GM21367 (cell line): ENCODE measurements at regions not wholly inside any gene's neighbourhood (a gene's known extent, or its start where the extent isn't known, plus 50 kb on each side); places are given as distances from the start of the nearest gene placed in this dataset.
A peak's percentile ranks its signal among the peaks of the same experiment; 100 is the strongest.

Source experiments
- ATAC-seq: cut with Tn5 transposase; IDR thresholded peaks from one replicate; pipeline ENCODE4 v1.9.1; 2021; ENCODE audit not compliant: unreplicated experiment

- ATAC-seq = no peak
Observed at GRCh38 chr13:78029901-78030300, 111.3 kb upstream of the EDNRB start.

- ATAC-seq = no peak
Observed at GRCh38 chr13:78028960-78029359, 110.3 kb upstream of the EDNRB start.

GRCh38 chr13:78024996-78025395, 106.4 kb upstream of the EDNRB start:
- no peak for ATAC-seq

- peak; percentile 100 for ATAC-seq
Observed at GRCh38 chr13:78022164-78022877, 103.7 kb upstream of the EDNRB start.

GRCh38 chr13:78020861-78021260, 102.2 kb upstream of the EDNRB start:
- no peak for ATAC-seq

- ATAC-seq = no peak
Observed at GRCh38 chr13:78015782-78016181, 97.2 kb upstream of the EDNRB start.

- ATAC-seq = no peak
Observed at GRCh38 chr13:78012046-78012445, 93.4 kb upstream of the EDNRB start.

- ATAC-seq = no peak
Observed at GRCh38 chr13:78004821-78005220, 86.2 kb upstream of the EDNRB start.

GRCh38 chr13:77999746-78000145, 81.1 kb upstream of the EDNRB start:
- no peak for ATAC-seq

- ATAC-seq = no peak
Observed at GRCh38 chr13:77994166-77994565, 75.5 kb upstream of the EDNRB start.

- no peak for ATAC-seq
Observed at GRCh38 chr13:77991003-77991402, 72.4 kb upstream of the EDNRB start.

- no peak for ATAC-seq
Observed at GRCh38 chr13:77989281-77989680, 70.7 kb upstream of the EDNRB start.

- ATAC-seq = no peak
Observed at GRCh38 chr13:77988355-77988754, 69.7 kb upstream of the EDNRB start.

GRCh38 chr13:77986713-77987112, 68.1 kb upstream of the EDNRB start:
- ATAC-seq = no peak

GRCh38 chr13:77985866-77986636, 67.4 kb upstream of the EDNRB start:
- no peak for ATAC-seq

- no peak for ATAC-seq
Observed at GRCh38 chr13:77981281-77981881, 62.8 kb upstream of the EDNRB start.

GRCh38 chr13:77980592-77980991, 62.0 kb upstream of the EDNRB start:
- no peak for ATAC-seq

- no peak for ATAC-seq
Observed at GRCh38 chr13:77979721-77980385, 61.2 kb upstream of the EDNRB start.

GRCh38 chr13:77975358-77976042, 56.9 kb upstream of the EDNRB start:
- no peak for ATAC-seq

- no peak for ATAC-seq
Observed at GRCh38 chr13:77969299-77969698, 50.7 kb upstream of the EDNRB start.
